ENCODE measurements at regions not wholly inside any gene's neighbourhood (a gene's known extent, or its start where the extent isn't known, plus 50 kb on each side); places are given as distances from the start of the nearest gene placed in this dataset.

GRCh38 chr2:136242100-136242499 is 124.2 kb upstream of the CXCR4 start:
- no peak for DNase-seq

DNA sequence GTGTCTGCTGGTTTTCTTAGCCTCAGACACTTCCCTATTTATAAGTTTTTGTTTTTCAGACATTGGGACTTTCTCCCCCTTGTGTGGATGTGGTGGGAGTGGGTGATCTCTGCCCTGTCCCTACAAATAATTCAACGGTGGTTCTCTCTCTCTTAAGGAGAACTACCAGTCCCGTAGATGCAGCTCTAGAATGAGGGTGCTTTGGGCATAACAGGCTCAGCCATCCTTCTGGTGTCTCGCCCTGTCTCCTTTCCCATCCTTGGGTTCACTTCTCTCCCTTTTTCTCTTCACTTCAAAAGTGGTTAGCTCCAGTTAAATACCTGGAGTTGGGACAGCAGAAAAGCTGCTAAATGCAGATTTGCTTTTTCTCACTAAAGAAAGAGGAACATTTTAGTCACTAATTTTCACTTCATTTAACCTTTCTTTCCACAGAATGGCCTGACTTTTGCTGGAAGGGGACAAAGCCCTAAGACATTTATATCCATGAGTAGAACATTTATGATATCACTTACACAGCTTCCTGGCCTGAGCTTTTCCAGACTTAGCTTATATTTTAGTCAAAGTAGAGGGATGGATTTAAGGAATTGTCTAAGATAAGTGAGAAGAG is 121.2 kb upstream of the CXCR4 start:
- DNase-seq: no peak

- DNase-seq: no peak
Measured at GRCh38 chr2:136238286-136239078, 120.5 kb upstream of the CXCR4 start.

DNA sequence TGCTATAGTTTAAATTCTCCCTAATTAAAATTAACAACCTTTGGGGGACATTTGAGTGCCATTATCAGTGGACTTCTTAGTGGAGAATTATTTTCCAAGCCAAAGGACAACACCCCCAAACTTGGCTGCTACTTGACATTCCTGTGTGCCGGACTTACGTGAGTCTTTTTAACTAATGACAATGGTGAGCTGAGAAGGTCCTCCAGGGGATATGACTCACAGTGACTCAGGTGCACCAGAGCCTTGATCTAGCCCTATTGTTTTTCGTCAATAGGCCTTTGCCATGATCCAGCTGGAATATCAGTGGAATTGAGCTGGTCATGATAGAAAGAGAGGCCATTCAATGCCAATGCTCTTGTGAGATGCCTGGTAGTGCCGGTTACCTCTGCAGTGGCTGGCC is 118.1 kb upstream of the CXCR4 start:
- peak in 1 of 14 donors; percentile 2 for DNase-seq

DNA sequence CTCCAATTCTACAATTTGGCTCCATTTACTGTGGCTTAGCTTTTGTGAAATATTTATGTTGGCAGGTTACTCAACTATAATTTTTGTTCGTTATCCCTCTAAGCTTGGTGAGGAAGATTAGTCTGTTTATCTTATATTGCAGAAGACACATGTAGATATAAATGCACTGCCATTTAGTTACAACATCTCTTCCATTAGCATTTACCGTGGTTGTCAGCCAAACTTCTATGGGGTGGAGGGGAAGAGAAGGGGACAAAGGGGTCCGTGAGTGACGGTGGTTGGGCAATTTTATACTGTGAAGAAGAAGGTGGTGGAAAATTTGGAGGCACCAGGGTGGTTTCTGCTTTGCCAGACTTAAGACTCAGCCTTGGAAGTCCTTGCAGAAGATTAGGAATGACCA is 117.6 kb upstream of the CXCR4 start:
- no peak for DNase-seq

DNA sequence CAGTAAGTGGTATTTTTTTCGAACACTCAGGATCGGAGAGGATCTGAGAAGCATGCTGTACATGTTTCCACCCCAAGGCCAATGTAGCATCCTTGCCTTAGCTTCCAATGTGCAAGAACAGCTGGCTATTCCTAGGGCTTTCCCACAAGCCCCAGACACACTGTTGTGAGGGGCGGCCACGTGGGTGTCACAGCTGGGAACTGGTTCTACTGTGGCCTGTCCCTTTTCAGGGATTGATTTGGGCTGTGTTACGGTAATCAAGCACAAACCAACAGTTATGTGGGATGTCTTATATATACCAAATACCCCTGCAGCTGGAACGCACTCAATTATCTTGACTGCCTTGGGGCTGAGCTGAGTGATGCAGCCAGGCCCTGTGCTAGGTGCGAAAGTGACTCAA is 116.3 kb upstream of the CXCR4 start:
- no peak for DNase-seq

- no peak for DNase-seq
Measured at GRCh38 chr2:136233298-136233697, 115.3 kb upstream of the CXCR4 start.

GRCh38 chr2:136232456-136233172 is 114.7 kb upstream of the CXCR4 start:
- DNase-seq: no peak

DNA sequence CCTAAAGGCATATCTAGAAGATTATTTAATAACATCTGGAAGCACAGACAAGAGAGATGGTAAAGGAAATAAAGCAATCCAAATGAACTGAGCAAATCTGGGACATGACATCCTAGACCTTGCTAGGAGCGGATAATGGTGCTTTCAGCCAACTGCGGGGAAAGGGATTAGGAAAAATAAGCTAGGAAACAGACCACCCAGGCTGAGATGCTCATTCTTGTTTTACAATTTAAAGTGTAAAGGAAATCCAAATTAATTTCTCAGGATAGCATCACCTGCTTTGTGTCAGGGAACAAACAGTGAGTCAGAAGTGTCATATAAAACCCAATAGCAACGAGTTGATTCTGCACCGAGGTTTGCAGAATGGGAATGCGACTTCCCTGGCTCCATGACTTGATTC is 112.5 kb upstream of the CXCR4 start:
- no peak for DNase-seq

GRCh38 chr2:136226903-136227302 is 109.0 kb upstream of the CXCR4 start:
- no peak for DNase-seq

- peak in 1 of 14 donors; percentile 12 for DNase-seq
Measured at GRCh38 chr2:136225950-136226835, 108.2 kb upstream of the CXCR4 start.

DNA sequence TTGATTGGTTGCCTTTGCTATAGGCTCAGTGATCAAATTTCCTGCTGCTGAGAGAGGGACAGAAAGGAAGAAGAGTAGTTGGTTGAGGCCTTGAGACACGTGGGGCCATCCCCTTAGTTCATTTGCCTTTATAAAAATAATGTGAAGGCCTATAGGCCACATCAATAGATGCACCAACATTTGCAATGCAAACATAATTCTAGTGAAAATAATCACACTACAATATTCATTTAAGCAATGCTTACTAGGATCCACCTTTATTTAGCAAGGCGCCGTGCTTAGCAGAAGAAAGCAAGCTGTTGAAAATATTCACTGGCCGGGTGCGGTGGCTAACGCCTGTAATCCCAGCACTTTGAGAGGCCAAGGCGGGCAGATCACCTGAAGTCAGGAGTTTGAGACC is 105.3 kb upstream of the CXCR4 start:
- no peak for DNase-seq

GRCh38 chr2:136222862-136223261 is 104.9 kb upstream of the CXCR4 start:
- no peak for DNase-seq

DNA sequence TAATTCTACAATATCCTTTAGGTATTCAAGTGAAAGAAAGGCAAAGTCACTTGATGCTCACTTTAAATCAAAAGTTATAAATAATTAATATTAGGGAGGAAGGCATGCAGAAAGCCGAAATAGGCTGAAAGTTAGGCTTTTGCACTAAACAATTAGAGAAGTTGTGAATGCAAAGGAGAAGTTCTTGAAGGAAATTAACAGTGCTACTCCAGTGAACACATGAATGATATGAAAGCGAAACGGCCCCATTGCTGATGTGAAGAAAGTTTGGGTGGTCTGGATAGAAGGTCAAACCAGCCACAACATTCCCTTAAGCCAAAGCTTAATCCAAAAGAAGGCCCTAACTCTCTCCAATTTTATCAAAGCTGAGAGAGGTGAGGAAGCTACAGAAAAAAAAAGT is 103.1 kb upstream of the CXCR4 start:
- DNase-seq: no peak

DNA sequence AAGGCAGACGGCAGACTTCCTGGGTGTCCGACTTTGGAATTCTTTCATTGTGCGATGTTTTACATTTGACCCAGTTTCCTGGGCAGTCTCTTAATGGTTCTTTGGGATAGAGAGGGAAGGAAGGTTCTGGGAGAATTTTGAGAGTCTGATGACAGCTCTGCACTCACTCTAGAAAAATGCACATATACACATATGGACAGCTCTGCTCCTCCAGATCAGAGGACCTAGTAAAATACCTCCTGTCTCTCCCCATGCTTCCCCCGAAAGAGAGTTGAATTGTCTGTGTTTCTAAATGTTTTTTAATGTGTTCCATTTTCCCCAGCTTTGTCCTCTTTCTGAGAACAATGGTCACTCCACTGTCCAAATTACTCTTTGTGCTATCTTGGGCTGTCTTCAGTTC is 102.0 kb upstream of the CXCR4 start:
- DNase-seq: no peak

- DNase-seq: no peak
Measured at GRCh38 chr2:136219341-136219740, 101.4 kb upstream of the CXCR4 start.

- DNase-seq: no peak
Measured at GRCh38 chr2:136217996-136218395, 100.0 kb upstream of the CXCR4 start.

GRCh38 chr2:136215908-136216472 is 98.0 kb upstream of the CXCR4 start:
- no peak for DNase-seq

DNA sequence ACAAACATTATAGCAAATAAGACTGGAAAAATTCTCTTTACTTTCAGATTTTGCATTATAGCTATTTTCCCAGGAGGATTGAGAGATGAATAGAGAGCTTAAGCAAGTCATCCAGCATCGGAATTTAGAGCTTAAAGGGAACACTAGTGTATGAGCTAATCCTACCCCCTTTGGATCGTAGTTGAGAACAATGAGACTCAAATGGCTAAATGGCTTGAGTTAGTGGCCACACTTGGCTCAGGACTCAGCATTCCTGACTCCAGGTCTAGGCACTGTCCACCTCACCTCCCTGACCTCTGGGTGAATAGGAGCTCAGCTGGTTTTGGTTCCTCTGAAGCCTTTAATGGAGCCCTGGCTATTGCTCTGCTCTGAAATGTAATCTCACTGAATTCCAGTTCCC is 97.5 kb upstream of the CXCR4 start:
- DNase-seq: no peak

DNA sequence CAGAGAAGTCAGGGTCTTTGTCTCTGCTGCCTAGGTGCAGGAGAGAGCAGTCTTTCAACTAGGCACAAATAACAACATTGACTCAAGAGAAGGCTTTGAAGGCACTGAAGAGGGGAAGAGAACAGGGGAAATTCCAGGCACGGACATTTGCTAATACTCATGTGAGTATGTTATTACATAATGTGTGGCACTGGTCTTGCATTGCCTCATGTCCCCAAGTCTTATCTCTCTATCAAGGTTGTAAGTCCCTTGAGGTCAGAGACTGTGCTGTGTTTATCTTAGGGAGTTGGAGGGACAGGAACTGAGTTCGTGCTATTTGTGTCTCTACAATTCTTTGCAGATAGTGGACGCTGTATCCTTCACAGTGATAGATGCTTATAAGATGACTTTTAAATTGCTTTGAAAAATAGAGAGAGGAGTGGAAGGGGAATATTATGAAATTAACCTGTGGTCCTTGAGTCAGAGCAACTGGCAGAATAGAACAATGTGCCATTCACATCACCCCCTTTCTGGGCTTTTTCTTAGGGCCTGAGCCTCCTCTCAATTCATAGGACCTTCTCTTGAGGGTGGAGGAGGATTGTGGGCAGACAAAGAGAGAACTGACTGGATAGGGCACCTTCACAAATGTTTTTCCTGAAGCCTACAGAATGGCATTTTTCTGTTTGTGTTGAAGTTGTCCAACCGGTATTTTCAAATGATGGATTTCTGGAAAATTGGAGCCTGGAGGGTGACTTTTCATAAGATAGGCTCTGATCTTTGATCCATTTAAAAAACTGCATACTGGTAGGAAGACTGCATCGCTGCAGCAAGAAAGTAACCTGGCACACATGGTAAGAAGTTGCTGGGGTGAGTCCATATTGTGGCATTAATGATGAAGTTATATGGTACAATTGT is 96.6 kb upstream of the CXCR4 start:
- no peak for DNase-seq

- DNase-seq: no peak
Measured at GRCh38 chr2:136213836-136214235, 95.9 kb upstream of the CXCR4 start.
